Right atrium auricular region (tissue), 2 donors: ENCODE measurements at regions not wholly inside any gene's neighbourhood (a gene's known extent, or its start where the extent isn't known, plus 50 kb on each side); places are given as distances from the start of the nearest gene placed in this dataset.

ENCODE experiments used
- DNase-seq: peaks from one replicate; pipeline ENCODE4 v3.0.0-alpha.2; 2019; ENCODE audit warnings: low spot score
- H3K27ac ChIP-seq, 2 donors: fragments of 200-600 bp; sonication (generic); 1 replicate in 1 of 2; 2 replicates in 1 of 2; pipeline ENCODE4 v1.5.1; 2016 to 2019
- H3K27me3 ChIP-seq, 2 donors: fragments of 200-600 bp; sonication (generic); one replicate each; pipeline versions ENCODE4 v1.5.1 to v1.6.0; 2017 to 2019
- H3K36me3 ChIP-seq: fragments of 200-600 bp; sonication (generic); one replicate; pipeline ENCODE4 v1.5.1; 2016
- H3K4me1 ChIP-seq, 2 donors: fragments of 200-600 bp; sonication (generic); one replicate each; pipeline versions ENCODE4 v1.5.1 to v1.6.0; 2017 to 2019
- H3K4me3 ChIP-seq, 2 donors: fragments of 200-600 bp; sonication (generic); 1 replicate in 1 of 2; 2 replicates in 1 of 2; pipeline ENCODE4 v1.5.1; 2017 to 2019; ENCODE audit warnings: mild to moderate bottlenecking in 1 of 2, moderate library complexity in 1 of 2
- H3K9me3 ChIP-seq, 2 donors: fragments of 200-600 bp; sonication (generic); one replicate each; pipeline ENCODE4 v1.5.1; 2019
- TF ChIP-seq, protein P1 (sequence below), 2 donors: fragments of 200-600 bp; sonication (generic); IDR thresholded peaks; one replicate each; pipeline ENCODE4 v1.5.1; 2019; ENCODE audit warnings: antibody characterized with exemption in 2 of 2

DNA sequence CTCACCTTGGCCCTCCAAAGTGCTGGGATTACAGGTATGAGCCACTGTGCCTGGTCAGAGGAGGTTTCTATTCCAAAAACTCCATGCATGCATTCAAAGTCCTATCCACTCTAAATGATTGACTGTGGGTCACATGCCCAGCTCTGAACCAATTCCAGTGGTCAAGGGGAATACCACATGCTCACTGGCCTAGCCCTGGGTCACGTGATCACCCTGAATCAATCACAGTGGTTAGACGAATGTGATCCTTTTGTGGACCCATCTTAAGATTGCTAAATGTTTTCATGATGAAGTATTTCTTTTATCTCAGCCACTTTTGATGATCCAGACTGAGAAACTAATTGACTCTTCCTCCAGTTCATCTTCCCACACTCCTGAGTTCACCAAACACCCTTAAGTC is 475.8 kb downstream of the PREX1 start:
- no peaks in the 10 kb centered on the region for H3K27me3 ChIP-seq
- no peaks in the 10 kb centered on the region for H3K36me3 ChIP-seq
- no peak for DNase-seq
- H3K4me3 ChIP-seq, result no peak overlapping the region
- peaks cover 0 to 12% of the 10 kb centered on the region in 2 donors for H3K9me3 ChIP-seq
- no peaks in the 10 kb centered on the region for H3K4me1 ChIP-seq
- H3K27ac ChIP-seq, result no peak overlapping the region
- TF ChIP-seq, protein P1, sequence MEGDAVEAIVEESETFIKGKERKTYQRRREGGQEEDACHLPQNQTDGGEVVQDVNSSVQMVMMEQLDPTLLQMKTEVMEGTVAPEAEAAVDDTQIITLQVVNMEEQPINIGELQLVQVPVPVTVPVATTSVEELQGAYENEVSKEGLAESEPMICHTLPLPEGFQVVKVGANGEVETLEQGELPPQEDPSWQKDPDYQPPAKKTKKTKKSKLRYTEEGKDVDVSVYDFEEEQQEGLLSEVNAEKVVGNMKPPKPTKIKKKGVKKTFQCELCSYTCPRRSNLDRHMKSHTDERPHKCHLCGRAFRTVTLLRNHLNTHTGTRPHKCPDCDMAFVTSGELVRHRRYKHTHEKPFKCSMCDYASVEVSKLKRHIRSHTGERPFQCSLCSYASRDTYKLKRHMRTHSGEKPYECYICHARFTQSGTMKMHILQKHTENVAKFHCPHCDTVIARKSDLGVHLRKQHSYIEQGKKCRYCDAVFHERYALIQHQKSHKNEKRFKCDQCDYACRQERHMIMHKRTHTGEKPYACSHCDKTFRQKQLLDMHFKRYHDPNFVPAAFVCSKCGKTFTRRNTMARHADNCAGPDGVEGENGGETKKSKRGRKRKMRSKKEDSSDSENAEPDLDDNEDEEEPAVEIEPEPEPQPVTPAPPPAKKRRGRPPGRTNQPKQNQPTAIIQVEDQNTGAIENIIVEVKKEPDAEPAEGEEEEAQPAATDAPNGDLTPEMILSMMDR (IDR thresholded peaks at IDR 0.05), result no peak

DNA sequence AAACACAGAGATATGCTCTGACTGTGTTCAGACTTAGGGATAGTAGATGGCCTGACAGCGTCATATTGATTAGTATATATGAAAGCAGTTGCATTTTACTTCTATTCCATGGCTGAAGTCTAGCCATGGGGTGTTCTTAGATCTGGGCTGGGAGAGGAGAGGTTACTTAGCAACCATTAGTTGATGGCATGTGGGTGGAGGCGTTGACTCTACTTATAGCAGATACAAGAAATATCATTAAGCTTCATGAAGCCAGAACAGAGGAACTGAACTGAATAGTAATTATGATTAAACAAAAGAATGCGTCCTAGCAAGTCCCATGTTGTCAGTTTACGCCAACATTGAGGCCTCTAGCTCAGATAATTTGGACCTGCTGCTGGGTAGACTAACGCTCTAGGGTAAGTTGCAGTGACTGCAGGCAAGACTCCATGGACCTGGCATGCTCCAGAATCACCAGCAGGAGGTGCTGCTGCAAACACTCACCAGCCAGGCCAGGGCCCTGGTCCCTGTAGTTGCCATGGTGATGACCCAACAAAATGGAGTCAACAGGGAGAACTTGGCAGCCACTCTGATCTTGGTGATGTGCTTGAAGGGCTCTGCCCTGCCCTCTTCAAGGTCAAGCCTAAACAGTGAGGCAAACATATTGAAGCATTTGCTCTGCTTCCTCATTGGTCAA is 477.3 kb downstream of the PREX1 start:
- H3K27me3 ChIP-seq, result no peaks in the 10 kb centered on the region

DNA sequence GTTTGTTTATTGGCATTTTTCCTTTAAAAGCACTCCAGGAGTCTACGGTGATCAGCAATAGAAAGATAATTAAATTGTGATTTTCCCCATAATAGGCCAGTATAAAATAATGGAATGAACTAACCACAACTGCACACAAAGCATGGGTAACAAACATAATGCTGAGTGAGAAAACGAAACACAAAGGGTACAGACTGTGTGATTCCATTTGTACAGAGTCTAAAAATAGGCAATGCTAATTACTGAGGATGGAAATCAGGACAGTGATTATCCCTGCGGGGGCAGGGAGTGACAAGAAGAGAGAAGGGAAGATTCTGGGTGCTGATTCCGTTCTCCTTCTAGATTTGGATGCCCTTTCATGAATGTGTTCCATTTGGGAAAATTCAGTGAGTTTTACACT is 478.1 kb downstream of the PREX1 start:
- Histone ChIP-seq H3K27me3 (no peaks in the 10 kb centered on the region), H3K9me3 (peaks cover 0 to 7% of the 10 kb centered on the region in 2 donors), H3K27ac (no peak overlapping the region), H3K36me3 (no peaks in the 10 kb centered on the region), H3K4me3 (no peak overlapping the region), H3K4me1 (no peaks in the 10 kb centered on the region)
- TF ChIP-seq, protein P1 (IDR thresholded peaks at IDR 0.05), result no peak
- DNase-seq, result no peak

More for the DNA sequence above, 477.3 kb downstream of the PREX1 start:
- H3K9me3 ChIP-seq, result peaks cover 0 to 12% of the 10 kb centered on the region in 2 donors
- no peaks in the 10 kb centered on the region for H3K36me3 ChIP-seq
- no peak overlapping the region for H3K27ac ChIP-seq
- no peak overlapping the region for H3K4me3 ChIP-seq
- H3K4me1 ChIP-seq, result no peaks in the 10 kb centered on the region
- TF ChIP-seq, protein P1 (IDR thresholded peaks at IDR 0.05), result no peak
- no peak for DNase-seq

DNA sequence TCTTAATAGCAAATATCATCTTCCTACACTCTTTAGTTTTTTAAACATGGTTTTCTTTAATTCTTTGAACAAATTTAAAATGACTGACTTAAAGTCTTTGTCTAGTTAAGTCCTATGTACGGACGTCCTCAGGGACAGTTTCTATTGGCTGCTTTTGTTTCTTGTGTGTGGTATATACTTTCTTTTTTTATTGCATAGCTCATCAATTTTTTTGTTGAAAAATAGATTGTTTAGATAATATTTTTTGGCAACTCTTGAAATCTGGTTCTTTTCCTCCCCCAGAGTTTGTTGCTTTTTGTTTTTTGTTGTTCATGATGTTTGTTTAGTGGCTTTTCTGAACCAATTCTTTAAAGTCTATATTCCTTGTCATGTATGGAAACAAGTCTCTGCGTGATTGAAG is 479.8 kb downstream of the PREX1 start:
- DNase-seq, result no peak
- Histone ChIP-seq H3K36me3 (no peaks in the 10 kb centered on the region), H3K4me1 (no peaks in the 10 kb centered on the region), H3K27me3 (no peaks in the 10 kb centered on the region), H3K9me3 (no peaks in the 10 kb centered on the region), H3K27ac (no peak overlapping the region), H3K4me3 (no peak overlapping the region)
- TF ChIP-seq, protein P1 (IDR thresholded peaks at IDR 0.05), result no peak

DNA sequence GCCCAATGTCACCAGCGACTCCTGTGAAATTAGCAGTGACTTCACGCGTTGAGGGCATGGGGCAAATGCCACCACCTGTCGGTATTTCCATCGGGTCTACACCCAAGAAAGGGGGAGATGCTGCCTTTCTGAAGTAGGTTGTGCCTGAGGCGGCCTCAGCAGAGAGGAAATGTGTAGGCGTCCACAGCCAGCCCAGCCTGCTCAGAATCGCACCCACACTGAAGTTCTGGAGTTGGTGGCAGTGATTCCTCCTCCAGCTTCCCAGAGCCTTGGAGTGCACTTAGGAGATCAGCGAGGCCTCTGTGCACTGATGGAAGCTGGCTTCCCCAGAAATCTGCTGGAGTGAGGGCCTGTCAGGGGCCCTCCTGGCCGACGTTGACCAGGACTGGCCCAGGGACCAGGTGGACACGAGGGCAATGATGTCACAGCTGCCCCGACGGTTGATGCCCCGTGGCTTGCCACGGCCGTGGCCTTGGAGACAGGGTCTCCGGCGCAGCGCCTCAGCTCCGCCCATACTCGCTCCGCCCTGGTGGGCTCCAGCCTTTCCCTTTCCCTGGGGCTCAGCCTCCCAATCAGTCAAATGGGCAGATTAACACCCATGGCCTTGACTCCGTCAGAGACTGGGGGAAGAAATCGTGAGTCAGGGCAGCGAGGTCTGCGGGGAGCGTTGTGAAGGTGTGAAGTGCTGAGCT is 484.8 kb downstream of the PREX1 start:
- H3K4me1 ChIP-seq, result no peaks in the 10 kb centered on the region
- TF ChIP-seq, protein P1 (IDR thresholded peaks at IDR 0.05), result no peak
- no peaks in the 10 kb centered on the region for H3K9me3 ChIP-seq
- H3K4me3 ChIP-seq, result no peak overlapping the region
- no peak for DNase-seq
- H3K27ac ChIP-seq, result no peak overlapping the region
- H3K27me3 ChIP-seq, result no peaks in the 10 kb centered on the region
- H3K36me3 ChIP-seq, result no peaks in the 10 kb centered on the region
